ENCODE measurements at regions not wholly inside any gene's neighbourhood (a gene's known extent, or its start where the extent isn't known, plus 50 kb on each side); places are given as distances from the start of the nearest gene placed in this dataset.

DNA sequence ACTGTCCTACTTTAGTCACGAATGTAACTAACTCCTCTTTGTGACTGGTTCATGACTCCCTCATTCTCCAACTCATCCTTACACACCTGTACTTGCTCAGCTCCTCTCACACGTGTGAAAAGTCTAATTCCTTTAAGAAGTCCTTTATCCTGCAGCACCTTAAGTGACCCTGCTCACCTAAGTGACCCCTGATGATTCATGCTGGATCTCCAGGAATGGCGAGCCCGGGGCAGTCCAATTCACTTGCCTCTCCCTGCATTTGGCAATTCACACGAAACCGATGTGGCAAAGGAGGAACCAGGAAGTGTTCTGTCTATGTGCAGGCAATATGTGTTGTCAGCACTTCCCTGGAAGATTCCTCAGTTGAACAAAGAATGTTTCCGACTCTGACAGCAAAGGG, 189.8 kb upstream of the NABP1 start:
- no peaks in the 10 kb centered on the region for H3K79me2 ChIP-seq (ENCODE audit: insufficient read depth, low read length)
- H3K4me2 ChIP-seq (ENCODE audit: low read length), result no peak overlapping the region
- no peak overlapping the region for H3K9ac ChIP-seq (ENCODE audit: low read length)
- no peaks in the 10 kb centered on the region for H3K4me1 ChIP-seq (ENCODE audit: insufficient read depth, low read length, severe bottlenecking)
- 0 out of 2 replicates have a peak, but pooled peaks cover under 1% of the 10 kb centered on the region for H3K9me3 ChIP-seq (ENCODE audit: low read length)
- H3F3A ChIP-seq (ENCODE audit: insufficient read depth, low read length), result no peaks in the 10 kb centered on the region
- H2AFZ ChIP-seq (ENCODE audit: low read length), result no peak overlapping the region
- H3K36me3 ChIP-seq (ENCODE audit: insufficient read depth, low read length), result no peaks in the 10 kb centered on the region
- TF ChIP-seq, protein P1, sequence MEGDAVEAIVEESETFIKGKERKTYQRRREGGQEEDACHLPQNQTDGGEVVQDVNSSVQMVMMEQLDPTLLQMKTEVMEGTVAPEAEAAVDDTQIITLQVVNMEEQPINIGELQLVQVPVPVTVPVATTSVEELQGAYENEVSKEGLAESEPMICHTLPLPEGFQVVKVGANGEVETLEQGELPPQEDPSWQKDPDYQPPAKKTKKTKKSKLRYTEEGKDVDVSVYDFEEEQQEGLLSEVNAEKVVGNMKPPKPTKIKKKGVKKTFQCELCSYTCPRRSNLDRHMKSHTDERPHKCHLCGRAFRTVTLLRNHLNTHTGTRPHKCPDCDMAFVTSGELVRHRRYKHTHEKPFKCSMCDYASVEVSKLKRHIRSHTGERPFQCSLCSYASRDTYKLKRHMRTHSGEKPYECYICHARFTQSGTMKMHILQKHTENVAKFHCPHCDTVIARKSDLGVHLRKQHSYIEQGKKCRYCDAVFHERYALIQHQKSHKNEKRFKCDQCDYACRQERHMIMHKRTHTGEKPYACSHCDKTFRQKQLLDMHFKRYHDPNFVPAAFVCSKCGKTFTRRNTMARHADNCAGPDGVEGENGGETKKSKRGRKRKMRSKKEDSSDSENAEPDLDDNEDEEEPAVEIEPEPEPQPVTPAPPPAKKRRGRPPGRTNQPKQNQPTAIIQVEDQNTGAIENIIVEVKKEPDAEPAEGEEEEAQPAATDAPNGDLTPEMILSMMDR (IDR thresholded peaks at IDR 0.05; ENCODE audit: low read length), result no peak
- no peak for TF ChIP-seq EZH2 (IDR thresholded peaks at IDR 0.05; ENCODE audit: borderline replicate concordance, low read length)
- no peaks in the 10 kb centered on the region for H3K9me2 ChIP-seq (ENCODE audit: low read depth, low read length)
- H3K27ac ChIP-seq (ENCODE audit: low read depth, low read length, poor library complexity, severe bottlenecking), result no peak overlapping the region
- H3K4me3 ChIP-seq (ENCODE audit: low read depth, low read length, poor library complexity, severe bottlenecking), result no peak overlapping the region
- H3K27me3 ChIP-seq (ENCODE audit: insufficient read depth, low read length), result no peaks in the 10 kb centered on the region
- no peaks in the 10 kb centered on the region for H4K20me1 ChIP-seq (ENCODE audit: insufficient read depth, low read length)

GRCh38 chr2:191489177-191489576, 188.8 kb upstream of the NABP1 start:
- H3K27ac ChIP-seq (ENCODE audit: low read depth, low read length, poor library complexity, severe bottlenecking), result no peak overlapping the region
- H2AFZ ChIP-seq (ENCODE audit: low read length), result no peak overlapping the region; the same call in 1 of the 2 replicates
- no peaks in the 10 kb centered on the region for H3K36me3 ChIP-seq (ENCODE audit: insufficient read depth, low read length)
- H3K4me2 ChIP-seq (ENCODE audit: low read length), result no peak overlapping the region
- H3K9ac ChIP-seq (ENCODE audit: low read length), result no peak overlapping the region
- no peaks in the 10 kb centered on the region for H3K27me3 ChIP-seq (ENCODE audit: insufficient read depth, low read length)
- H3F3A ChIP-seq (ENCODE audit: insufficient read depth, low read length), result no peaks in the 10 kb centered on the region
- TF ChIP-seq, protein P1 (IDR thresholded peaks at IDR 0.05; ENCODE audit: low read length), result no peak
- TF ChIP-seq EZH2 (IDR thresholded peaks at IDR 0.05; ENCODE audit: borderline replicate concordance, low read length), result no peak
- no peaks in the 10 kb centered on the region for H3K9me3 ChIP-seq (ENCODE audit: low read length)
- H3K4me3 ChIP-seq (ENCODE audit: low read depth, low read length, poor library complexity, severe bottlenecking), result no peak overlapping the region
- H3K79me2 ChIP-seq (ENCODE audit: insufficient read depth, low read length), result no peaks in the 10 kb centered on the region
- no peaks in the 10 kb centered on the region for H3K4me1 ChIP-seq (ENCODE audit: insufficient read depth, low read length, severe bottlenecking)
- no peaks in the 10 kb centered on the region for H3K9me2 ChIP-seq (ENCODE audit: low read depth, low read length)
- H4K20me1 ChIP-seq (ENCODE audit: insufficient read depth, low read length), result no peaks in the 10 kb centered on the region

DNA sequence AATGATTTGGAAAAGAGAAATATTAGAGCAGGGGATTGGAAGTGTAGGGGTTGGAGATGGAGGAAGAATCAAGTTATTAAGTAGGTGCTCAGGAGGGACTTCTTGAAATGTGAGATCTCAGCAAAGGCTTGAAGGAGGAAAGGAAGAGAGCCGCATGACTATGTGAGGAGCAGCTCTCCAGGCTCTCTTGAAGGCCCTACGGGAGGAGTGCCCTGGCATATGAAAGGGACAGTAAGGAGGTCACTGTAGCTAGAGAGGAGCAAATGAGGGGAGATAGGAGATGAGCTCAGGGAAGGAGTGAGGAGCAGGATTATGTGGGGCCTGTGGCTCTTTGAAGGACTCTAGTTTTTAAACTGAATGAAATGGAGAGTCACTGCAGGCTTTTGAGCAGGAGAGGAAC, 181.1 kb upstream of the NABP1 start:
- H3K4me1 ChIP-seq (ENCODE audit: insufficient read depth, low read length, severe bottlenecking), result no peaks in the 10 kb centered on the region
- no peaks in the 10 kb centered on the region for H3K9me2 ChIP-seq (ENCODE audit: low read depth, low read length)
- H4K20me1 ChIP-seq (ENCODE audit: insufficient read depth, low read length), result no peaks in the 10 kb centered on the region
- TF ChIP-seq, protein P1 (IDR thresholded peaks at IDR 0.05; ENCODE audit: low read length), result no peak
- TF ChIP-seq EZH2 (IDR thresholded peaks at IDR 0.05; ENCODE audit: borderline replicate concordance, low read length), result no peak
- H3K9ac ChIP-seq (ENCODE audit: low read length), result no peak overlapping the region
- no peak overlapping the region for H3K4me2 ChIP-seq (ENCODE audit: low read length)
- H3K9me3 ChIP-seq (ENCODE audit: low read length), result no peaks in the 10 kb centered on the region
- no peak overlapping the region for H3K4me3 ChIP-seq (ENCODE audit: low read depth, low read length, poor library complexity, severe bottlenecking)
- H3K27ac ChIP-seq (ENCODE audit: low read depth, low read length, poor library complexity, severe bottlenecking), result no peak overlapping the region
- no peaks in the 10 kb centered on the region for H3K27me3 ChIP-seq (ENCODE audit: insufficient read depth, low read length)
- H2AFZ ChIP-seq (ENCODE audit: low read length), result no peak overlapping the region
- no peaks in the 10 kb centered on the region for H3K36me3 ChIP-seq (ENCODE audit: insufficient read depth, low read length)
- H3K79me2 ChIP-seq (ENCODE audit: insufficient read depth, low read length), result no peaks in the 10 kb centered on the region
- no peaks in the 10 kb centered on the region for H3F3A ChIP-seq (ENCODE audit: insufficient read depth, low read length)
